CD4-positive, alpha-beta T cell treated with Interleukin-6 at 100 ng/mL for 8 hours (primary cell): ENCODE measurements at regions not wholly inside any gene's neighbourhood (a gene's known extent, or its start where the extent isn't known, plus 50 kb on each side); places are given as distances from the start of the nearest gene placed in this dataset.

Source experiments
- DNase-seq: peaks from one replicate; pipeline ENCODE4 v3.0.0-alpha.2; 2020; ENCODE audit warnings: mixed read lengths, low spot score

DNA sequence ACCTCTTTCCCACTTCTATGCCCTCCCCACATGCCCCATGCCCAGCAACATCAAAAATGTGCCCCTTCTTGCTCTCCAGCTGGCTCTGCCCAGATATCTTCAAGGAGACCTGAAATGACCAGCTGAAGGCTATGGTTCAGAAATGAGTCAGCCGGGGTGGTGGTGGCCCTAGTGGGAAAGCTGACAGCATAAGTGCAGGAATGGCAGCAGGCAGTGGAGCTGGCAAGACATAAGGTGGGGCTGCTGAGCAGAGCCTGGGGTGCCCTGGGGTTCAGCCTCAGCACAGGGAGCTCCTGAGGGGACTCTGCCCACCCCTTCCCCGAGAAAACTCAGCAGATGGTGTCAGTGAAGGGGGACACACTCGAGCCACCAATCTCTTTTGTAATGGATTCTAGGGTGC lies 593.4 kb downstream of the BUD13 start:
- DNase-seq = no peak

DNA sequence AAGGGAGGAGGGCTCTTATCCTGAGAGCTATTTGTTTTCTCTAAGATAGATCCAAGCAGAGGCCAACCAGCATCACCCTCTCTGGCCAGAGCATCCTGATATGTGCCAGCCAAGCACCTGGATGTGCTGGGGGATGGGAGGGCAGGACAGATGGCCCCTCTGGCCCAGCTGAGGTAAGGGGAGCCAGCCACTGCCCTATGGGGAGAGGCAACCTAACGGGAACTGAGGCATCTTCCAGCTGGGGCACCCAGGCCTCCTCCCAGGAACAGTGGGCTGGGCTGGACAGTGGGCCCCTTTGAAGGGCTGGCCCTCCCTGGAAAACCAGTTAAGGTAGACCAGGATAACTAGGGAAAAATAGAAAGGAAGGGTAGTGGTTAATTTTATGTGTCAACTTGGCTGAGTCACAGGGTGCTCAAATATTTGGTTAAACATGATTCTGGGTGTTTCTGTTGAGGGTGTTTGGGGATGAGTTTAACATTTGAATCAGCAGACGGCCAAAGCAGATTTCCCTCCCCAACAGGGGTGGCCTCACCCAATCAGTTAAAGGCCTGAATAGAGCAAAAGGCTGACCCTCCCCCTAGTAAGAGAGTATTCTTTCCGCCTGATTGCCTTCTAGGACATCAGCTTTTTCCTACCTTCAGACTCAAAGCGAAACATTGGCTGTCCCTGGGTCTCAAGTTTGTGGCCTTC lies 595.1 kb downstream of the BUD13 start:
- DNase-seq = no peak

DNA sequence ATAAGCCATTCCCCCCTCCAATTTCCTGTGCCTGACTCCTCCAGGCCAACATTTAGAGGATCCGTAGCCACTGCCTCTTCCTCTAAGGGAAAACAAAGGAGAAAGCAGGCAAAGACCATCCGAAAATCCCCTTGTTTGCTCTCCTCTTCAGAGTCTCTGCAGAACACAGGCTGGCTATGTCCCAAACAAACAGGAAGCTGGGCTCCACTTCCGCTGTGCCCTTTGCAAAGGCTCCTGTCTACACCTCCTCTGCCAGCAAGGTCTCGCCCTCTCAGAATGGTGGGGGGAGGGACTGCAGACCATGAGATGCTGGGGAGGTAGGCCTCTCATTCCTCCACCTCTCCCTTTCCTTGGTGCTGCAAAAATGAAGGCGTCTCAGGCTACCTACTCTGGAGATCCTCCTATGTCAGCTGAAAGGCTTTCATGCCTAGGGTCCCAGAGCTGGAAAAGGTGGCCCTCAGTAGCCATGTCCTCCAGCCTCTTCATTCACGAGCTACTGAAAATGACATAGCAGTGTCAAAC lies 596.2 kb downstream of the BUD13 start:
- DNase-seq = no peak

DNA sequence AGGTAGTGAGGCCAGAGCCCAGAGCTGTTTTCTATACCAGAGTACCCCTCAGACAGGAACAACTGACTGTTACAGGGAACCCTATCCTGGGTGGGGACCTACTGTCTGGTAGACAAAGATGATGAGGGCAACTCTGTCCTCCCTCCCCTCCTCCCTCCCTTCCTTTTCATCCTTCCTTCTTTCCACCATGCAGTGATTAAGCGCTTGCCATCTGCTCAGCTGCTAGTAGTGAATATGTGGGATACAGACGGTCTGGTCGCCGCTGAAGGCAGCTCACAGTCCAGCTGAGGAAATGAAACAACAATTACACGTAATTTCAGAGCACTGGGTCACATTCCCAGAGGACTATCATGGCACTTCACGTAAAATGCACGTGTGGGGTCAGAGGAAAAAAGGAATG lies 597.1 kb downstream of the BUD13 start:
- DNase-seq = no peak

DNA sequence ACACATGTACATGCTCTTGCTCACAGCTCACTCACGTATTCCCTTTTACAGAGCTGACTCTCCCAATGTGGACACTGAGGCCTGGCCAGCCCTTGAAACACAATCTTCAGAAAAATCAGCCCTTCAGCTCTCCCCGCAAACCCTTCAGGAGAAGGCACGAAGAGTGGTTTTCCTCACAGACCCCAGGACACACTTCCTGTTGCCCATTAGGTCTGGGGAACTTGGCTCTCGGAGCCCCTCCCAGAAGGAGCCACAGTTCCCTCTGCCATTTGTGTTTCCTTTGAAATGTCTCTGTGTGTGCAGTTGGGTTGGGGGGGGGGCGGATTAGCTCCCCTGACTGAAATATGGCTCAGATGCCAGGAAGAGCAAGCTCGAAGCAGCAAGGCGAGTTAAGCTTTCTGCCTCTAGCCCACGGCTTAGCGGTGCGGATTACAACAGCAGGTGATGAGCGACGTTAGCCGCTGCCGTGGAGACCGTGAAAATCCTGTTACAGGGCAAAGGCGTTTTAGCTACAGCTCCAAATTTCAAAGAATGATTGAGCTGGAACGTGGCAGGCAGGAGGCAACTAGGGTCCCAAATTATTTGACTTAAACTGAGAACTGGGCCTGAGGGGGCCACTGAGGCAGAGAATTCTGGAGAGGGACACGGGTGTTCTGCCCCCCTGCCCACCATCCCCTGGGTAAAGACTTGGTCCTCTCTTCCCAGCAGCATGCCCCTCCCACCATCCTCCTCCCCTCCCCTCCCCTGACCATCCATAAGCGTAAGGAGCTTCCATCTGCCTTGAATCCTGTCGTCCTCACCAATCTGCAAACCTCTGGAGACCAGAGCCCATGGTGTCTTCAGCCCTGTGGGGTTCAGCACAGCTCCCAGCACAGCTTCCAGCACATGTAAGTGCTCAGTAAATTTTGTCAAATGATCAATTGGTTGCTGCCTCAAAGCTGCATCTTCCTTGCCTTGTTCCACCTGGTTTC lies 598.6 kb downstream of the BUD13 start:
- DNase-seq = no peak

DNA sequence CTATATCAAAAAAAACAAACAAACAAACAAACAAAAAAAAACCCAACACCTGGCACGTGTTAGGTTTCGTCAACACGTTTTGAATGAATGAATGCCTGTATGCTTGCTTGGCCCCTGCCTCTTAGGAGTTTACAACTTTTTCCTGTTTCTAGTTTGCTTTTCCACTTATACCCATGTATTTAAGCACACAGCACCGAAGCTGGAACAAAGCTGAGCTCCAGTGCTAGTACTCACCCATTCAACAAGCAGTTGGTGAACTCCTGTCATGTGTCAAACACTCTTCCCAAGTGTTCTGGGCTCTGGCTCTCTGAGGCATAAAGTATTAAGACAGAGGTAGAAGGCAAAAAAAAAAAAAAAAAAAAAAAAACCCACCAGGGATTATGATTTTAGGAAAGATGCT lies 599.3 kb downstream of the BUD13 start:
- no peak for DNase-seq

DNA sequence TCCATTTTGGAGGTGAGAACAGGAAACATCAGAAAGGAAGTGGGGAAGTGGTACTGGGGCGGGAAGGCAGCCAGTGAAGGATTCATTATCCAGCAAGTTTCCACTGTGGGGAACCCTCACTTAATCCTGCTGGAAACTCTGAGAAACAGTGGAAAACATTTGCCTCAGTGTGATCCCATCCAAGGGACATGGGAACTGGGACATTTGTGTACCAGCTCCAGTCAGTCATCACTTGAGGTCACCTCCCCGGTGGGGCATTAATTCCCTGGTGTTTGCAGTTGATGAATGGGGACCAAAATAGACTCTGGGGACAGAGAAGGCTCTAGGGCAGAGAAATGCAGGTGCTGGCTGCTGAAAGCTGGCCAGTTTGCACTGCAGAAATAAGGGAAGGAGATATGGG lies 599.9 kb downstream of the BUD13 start:
- DNase-seq = no peak

DNA sequence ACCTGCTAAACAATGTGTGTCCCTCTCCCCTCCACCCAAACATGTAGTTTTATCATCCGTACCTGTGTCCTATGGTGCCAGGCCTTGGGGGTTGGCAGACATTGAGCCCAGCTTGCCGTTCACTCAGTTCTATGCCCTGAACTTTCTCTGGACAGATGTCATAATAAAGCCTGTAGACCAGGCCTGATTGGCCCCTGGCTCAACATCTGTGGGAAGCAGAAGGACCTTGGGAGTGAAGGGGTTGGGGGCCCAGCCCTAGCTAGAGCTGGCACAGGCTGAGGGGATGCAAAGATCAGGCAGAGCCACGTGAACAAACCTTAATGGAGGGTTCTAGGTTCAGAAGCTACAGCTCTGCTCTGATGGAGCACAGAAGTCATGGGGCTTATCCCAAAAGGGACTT lies 600.6 kb downstream of the BUD13 start:
- no peak for DNase-seq

DNA sequence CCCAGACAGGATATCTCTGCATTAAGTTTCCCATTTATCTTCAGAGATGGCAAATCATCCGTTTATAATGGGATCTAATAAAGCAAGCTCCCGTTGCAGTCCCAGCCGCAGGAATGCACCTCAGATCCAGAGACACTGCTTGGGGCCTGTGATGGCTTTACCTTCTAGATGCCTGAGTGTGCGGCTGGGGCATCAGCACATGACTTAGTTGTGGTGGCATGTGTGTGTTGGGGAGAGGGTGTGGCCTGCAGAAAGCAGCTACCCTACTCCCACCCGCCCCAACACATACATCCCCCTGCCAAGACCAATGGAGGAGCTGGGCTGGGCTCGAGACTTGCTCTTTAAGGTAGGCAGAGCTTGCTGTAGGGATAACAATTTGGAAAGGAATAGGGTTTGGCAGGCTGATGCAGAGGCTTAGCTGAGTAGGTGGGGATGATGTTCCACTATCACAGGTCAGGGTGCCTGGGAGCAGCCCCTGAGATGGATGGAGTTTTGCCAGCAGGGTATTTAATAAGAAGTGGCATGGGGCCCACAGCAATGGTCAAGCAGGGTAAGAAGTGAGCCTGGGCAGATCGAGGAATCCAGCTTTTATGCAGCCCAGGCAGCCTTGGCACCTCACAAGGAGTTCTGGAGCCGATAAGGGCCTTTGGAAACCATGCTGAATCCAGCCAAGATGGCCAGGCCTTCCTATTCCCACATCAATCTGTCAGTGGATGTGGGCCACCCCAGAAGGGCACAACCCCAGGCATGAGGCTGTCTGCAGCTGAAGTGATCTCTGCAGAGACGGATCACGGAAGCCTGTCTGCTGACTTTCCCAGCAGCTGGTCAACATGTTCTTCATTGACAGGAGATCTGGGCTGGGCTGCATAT lies 601.3 kb downstream of the BUD13 start:
- no peak for DNase-seq

DNA sequence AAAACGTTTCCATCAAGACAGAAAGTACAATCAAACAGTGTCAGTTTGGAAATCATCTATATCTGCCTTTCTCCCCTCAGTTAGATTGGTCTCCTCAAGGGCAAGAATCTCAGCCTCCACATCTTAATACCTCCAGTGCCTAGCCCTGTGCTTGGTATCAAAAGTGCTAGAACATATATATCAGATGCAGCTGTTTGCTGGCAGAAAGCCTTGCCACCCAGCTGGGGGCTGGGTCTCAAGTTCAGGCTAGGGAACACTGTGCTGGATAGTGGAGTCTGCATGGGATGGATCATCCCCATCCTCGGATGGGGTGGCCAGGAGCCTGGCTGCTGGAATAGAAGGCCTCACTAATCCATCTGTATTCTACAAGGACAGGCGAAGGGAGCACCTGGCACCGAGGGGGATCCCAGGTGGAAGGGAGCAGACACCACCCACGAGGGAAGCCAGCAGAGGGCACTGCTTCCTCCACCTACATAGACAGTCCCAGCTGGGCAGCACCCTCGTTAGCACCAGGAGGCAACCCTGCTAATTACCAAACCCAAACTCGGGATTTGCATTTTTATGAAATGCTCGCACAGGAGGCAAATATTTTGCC lies 602.2 kb downstream of the BUD13 start:
- DNase-seq = no peak

DNA sequence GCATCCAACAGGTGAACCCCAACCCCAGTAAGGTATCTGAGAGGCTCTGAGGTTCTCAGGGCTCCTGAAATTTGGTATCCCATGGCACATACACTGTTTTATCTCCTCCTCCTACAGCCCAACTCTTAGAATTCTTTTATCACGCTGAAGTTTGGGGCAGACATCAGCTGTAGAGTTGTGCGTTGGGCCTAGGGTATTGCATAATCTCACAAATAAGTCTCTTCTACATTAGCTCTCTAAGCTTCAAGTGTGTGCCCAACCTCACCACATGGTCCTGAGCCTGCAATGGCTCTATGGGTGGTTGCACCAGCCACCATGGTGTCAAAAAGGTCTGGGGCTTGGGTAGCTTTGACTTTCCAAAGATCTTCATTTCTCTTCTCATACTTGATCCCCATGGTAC lies 603.0 kb downstream of the BUD13 start:
- DNase-seq = no peak

DNA sequence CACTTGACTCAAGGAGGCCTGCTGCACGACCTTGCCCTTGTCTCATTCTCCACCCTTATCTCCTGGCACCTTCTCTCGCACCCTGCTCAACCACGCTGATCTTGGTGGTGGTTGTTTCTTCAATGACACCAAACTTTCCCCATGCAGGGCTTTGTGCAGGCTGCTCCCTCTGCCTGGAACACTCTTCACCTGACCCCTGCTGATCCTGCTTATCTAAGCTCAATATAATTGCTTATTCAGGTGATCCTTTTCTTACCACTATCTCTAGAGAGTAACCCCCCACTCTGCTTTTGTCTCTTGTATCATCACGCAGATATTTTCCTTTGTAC lies 604.4 kb downstream of the BUD13 start:
- no peak for DNase-seq

DNA sequence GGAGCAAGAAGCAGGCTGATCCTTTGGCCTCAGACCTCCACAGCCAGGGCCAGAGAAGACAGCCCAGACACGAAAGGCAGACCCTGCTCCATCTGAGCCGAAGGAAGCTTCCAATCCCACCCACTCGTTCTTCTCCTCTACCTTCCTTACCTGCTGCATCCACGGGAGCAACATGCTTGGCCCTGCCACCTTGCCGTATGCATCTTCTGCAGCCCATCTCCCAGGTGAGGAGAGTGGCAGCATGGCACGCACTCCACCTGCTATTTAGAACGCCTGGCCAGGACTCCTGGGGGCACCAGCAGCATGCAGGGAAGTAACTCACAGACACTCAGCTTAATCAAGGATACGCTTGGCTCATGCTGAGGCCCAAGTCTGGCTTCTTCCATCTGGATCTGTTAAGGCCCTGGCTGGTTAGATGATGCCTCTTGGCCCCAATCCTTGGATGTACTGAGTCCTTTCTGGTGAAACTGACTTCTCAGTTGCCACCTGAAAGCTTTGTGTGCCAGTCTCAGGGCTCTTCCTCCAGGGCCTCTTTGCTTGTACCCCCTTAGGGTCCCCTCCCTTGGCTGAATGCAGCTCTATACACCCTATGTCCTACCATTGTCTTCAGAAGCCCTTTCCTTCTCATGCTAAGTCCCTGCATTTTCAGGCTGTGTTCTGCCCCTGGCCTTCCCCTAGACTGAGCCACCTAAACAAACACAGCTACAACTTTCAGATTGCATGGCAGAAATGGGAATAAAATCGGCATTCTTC lies 604.9 kb downstream of the BUD13 start:
- no peak for DNase-seq

DNA sequence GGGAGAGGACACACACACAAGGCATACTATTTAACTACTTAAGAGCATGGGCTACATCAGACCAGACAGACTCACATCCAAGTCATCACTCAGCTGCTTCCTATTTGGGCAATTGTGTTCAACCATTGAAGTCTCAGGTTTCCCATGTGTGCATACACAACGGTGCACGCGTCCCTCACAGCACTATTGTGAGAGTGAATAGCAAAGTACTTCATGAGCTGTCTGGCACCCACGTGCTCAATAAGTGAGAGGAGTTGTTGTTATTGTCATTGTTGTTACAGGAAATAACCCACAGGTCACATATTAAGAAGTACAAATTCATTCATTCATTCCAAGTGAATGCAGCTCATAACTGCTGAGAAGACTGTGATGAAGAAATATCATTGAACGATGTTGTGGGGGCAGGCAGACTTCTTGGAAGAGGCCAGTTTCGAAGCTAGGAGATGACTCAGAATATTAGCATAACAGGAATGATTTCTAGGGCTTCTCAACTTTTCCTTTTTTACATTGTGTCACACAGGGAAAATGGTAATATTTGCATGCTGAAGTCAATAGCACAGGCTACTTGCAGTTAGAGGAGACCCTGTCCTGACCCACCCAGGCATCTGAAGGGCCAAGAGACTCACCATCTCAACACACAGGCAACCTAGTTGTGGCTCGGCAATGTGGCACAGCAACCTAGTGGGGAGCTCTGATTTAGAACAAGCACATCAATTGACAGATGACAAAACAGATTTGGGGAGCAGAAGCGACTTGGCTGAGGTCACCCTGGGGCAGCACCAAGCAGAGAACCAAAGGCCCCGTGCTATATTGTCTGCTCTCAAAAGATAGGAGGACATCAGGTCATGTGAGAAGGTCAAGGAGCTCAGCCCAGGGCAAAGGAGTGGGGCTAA lies 606.0 kb downstream of the BUD13 start:
- no peak for DNase-seq

DNA sequence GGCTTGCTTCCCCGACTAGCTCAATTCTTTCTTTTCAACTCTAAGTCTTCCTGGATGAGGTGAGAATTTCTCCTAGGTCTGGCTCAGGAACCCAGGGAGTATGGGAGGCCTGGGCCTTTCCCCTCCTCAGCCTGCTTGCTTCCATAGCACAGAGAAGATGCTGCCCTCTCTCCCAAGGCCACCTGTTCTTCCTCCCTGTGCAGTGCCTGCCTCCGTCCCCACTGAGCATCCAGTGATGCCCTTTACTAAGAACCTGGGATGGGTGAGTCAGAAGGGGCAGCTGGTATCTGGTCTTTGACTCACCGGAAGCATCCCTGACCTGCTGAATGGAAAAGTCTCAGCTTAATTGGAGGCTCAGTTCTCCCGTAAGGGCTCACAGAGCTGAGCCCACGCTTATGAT lies 607.9 kb downstream of the BUD13 start:
- DNase-seq = no peak

DNA sequence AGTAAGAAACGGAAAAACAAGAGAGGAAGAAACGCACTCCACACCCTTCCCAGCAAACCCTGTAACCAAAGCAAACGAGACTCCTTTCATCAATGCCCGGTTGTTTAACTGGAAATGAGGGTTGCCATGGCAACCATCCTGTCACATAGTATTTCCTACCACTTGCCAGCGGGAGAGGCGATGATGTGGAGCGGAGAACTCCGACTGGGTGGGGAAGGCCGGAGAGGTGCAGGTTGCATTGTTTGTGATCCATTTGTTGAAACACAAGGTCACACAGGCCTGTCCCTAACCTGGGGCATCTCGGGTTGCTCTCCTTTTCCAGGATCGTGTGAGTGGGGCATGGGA lies 609.9 kb downstream of the BUD13 start:
- DNase-seq = no peak

DNA sequence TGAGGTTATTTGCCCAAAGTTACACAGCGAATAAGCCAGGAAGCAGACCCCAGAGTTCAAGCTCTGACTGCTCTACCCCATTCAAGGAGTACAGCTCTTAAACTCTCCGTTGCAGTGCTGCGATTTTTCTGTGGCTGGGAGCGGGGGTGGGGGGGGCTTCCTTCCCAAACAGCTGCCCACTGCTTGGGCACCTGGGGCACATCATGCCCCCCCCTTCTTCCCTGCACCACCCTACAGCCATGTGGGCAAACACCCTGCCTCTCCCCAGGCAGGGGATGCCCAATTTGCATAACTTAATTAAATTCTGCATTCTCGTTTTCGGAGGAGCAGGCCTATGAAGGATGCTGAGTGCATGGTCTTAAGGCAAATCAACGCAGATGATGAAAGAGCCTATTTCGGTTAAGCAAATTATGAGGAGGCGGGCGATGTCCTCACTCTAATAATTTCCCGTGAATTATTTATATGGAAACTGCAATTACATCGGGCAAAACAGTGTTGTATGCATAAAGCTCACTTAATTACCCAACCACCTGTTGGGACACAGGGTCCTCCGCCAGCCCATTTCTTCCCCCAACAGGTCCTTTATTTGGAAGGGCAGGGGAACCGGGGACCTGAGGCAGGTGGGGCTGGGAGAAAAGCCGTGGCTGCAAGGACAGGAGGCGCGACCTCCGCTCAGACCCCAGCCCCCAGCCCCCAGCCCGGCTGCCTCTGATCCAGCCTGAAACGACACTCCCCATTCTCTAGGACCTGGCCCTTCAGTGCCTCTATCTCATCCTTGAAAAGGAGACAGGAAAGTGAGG lies 610.5 kb downstream of the BUD13 start:
- no peak for DNase-seq

DNA sequence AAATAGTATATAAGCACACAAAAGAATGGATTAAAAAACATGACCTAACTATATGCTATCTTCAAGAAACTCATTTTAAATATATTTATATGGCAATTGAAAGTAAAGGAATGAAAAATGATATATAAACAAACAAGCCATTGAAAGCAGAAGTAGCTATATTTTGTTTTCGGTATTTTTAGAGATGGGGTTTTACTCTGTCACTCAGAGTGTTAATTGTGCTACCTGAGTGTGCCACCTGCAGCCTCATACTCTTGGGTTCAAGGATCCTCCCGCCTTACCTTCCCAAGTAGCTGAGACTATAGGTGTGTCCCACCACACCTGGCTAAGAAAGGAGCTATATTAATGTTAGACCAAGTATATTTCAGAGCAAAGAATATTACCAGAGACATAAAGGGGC lies 624.1 kb downstream of the BUD13 start:
- no peak for DNase-seq

DNA sequence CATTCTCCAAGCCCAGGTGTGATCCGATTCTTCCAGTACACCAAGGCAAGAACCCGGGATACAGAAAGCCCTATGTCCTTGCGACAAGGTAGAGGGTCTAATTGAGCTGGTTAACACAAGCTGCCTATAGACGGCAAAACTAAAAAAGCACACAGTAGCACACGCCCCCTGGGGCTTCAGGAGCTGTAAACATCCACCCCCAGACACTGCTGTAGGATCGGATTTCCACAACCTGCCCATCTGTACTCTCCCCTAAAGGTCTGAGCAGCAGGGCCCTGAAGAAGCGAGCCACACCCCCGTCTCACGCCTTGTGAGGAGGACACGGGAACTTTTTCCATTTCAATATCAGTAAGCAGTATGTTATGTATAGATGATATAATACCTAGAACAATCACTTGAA lies 624.7 kb downstream of the BUD13 start:
- DNase-seq = no peak
